HL-60 (cell line): ENCODE measurements at regions not wholly inside any gene's neighbourhood (a gene's known extent, or its start where the extent isn't known, plus 50 kb on each side); places are given as distances from the start of the nearest gene placed in this dataset.

Experiments used
- GABPA ChIP-seq: IDR thresholded peaks from 2 replicates; pipeline ENCODE4 v1.6.1; 2012; ENCODE audit warnings: low read depth
- POLR2AphosphoS5 ChIP-seq: IDR thresholded peaks from 2 replicates; pipeline ENCODE4 v1.6.1; 2012; ENCODE audit warnings: low read depth
- TF ChIP-seq, protein P1 (sequence below): IDR thresholded peaks from one replicate; pipeline ENCODE4 v1.5.1; 2011; ENCODE audit warnings: low read length, control low read depth, inconsistent platforms; ENCODE audit not compliant: insufficient read depth

GRCh38 chr3:72348357-72348756 lies 499.9 kb downstream of the SHQ1 start:
- TF ChIP-seq, protein P1, sequence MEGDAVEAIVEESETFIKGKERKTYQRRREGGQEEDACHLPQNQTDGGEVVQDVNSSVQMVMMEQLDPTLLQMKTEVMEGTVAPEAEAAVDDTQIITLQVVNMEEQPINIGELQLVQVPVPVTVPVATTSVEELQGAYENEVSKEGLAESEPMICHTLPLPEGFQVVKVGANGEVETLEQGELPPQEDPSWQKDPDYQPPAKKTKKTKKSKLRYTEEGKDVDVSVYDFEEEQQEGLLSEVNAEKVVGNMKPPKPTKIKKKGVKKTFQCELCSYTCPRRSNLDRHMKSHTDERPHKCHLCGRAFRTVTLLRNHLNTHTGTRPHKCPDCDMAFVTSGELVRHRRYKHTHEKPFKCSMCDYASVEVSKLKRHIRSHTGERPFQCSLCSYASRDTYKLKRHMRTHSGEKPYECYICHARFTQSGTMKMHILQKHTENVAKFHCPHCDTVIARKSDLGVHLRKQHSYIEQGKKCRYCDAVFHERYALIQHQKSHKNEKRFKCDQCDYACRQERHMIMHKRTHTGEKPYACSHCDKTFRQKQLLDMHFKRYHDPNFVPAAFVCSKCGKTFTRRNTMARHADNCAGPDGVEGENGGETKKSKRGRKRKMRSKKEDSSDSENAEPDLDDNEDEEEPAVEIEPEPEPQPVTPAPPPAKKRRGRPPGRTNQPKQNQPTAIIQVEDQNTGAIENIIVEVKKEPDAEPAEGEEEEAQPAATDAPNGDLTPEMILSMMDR: no peak
- TF ChIP-seq GABPA: no peak
- TF ChIP-seq POLR2AphosphoS5: no peak
